ENCODE measurements at regions not wholly inside any gene's neighbourhood (a gene's known extent, or its start where the extent isn't known, plus 50 kb on each side); places are given as distances from the start of the nearest gene placed in this dataset.

GRCh38 chr9:86469476-86470250 is 115.5 kb upstream of the TUT7 start:
- DNase-seq (no peak), FAIRE-seq (no peak)
- no peak overlapping the region for H3K27ac ChIP-seq (ENCODE audit: low read depth in 2 of 2, low read length in 2 of 2)

GRCh38 chr9:86464242-86464641 is 110.0 kb upstream of the TUT7 start:
- no peak for TF ChIP-seq CTCF (IDR thresholded peaks at IDR 0.05; ENCODE audit: borderline replicate concordance, extremely low read depth, insufficient read depth)

More at GRCh38 chr9:86469476-86470250, 115.5 kb upstream of the TUT7 start:
- H3K4me3 ChIP-seq (ENCODE audit: low read length in 3 of 3): no peak overlapping the region
- no peaks in the 10 kb centered on the region for H3K9me3 ChIP-seq (ENCODE audit: control insufficient read depth in 2 of 3, insufficient read depth in 1 of 3, low read length in 3 of 3)
- no peaks in the 10 kb centered on the region for H3K36me3 ChIP-seq (ENCODE audit: control insufficient read depth in 2 of 3, insufficient read depth in 3 of 3, low read length in 3 of 3)
- no peaks in the 10 kb centered on the region for H3K27me3 ChIP-seq (ENCODE audit: control insufficient read depth, insufficient read depth, low read length)
- H3K9ac ChIP-seq (ENCODE audit: low read length in 3 of 3): no peak overlapping the region
- intact Hi-C loops (cut with DNase I): no loop called here
- no peak for TF ChIP-seq CTCF (IDR thresholded peaks at IDR 0.05; ENCODE audit: borderline replicate concordance, extremely low read depth, insufficient read depth)
- H3K4me1 ChIP-seq (ENCODE audit: control insufficient read depth in 2 of 3, insufficient read depth in 2 of 3, low read depth in 1 of 3, low read length in 3 of 3): peaks cover 0 to 3% (median 0%) of the 10 kb centered on the region in 3 donors

GRCh38 chr9:86460216-86461002 is 106.2 kb upstream of the TUT7 start:
- TF ChIP-seq CTCF (IDR thresholded peaks at IDR 0.05; ENCODE audit: borderline replicate concordance, extremely low read depth, insufficient read depth): no peak
- FAIRE-seq (no peak), DNase-seq (peak in 1 of 5 donors; percentile 12)
- Histone ChIP-seq H3K27ac (ENCODE audit: low read depth in 2 of 2, low read length in 2 of 2) (no peak overlapping the region), H3K27me3 (ENCODE audit: control insufficient read depth, insufficient read depth, low read length) (no peaks in the 10 kb centered on the region), H3K9me3 (ENCODE audit: control insufficient read depth in 2 of 3, insufficient read depth in 1 of 3, low read length in 3 of 3) (no peaks in the 10 kb centered on the region), H3K9ac (ENCODE audit: low read length in 3 of 3) (no peak overlapping the region), H3K4me3 (ENCODE audit: low read length in 3 of 3) (no peak overlapping the region), H3K36me3 (ENCODE audit: control insufficient read depth in 2 of 3, insufficient read depth in 3 of 3, low read length in 3 of 3) (no peaks in the 10 kb centered on the region), H3K4me1 (ENCODE audit: control insufficient read depth in 2 of 3, insufficient read depth in 2 of 3, low read depth in 1 of 3, low read length in 3 of 3) (no peaks in the 10 kb centered on the region)
- intact Hi-C loops (cut with DNase I): no loop called here

More at GRCh38 chr9:86464242-86464641, 110.0 kb upstream of the TUT7 start:
- Histone ChIP-seq H3K9ac (ENCODE audit: low read length in 3 of 3) (no peak overlapping the region), H3K27me3 (ENCODE audit: control insufficient read depth, insufficient read depth, low read length) (no peaks in the 10 kb centered on the region), H3K4me3 (ENCODE audit: low read length in 3 of 3) (no peak overlapping the region), H3K9me3 (ENCODE audit: control insufficient read depth in 2 of 3, insufficient read depth in 1 of 3, low read length in 3 of 3) (no peaks in the 10 kb centered on the region), H3K36me3 (ENCODE audit: control insufficient read depth in 2 of 3, insufficient read depth in 3 of 3, low read length in 3 of 3) (no peaks in the 10 kb centered on the region), H3K4me1 (ENCODE audit: control insufficient read depth in 2 of 3, insufficient read depth in 2 of 3, low read depth in 1 of 3, low read length in 3 of 3) (no peaks in the 10 kb centered on the region), H3K27ac (ENCODE audit: low read depth in 2 of 2, low read length in 2 of 2) (no peak overlapping the region)
- FAIRE-seq (no peak), DNase-seq (no peak)
- intact Hi-C loops (cut with DNase I): no loop called here
